HG03280 (cell line): ENCODE measurements at regions not wholly inside any gene's neighbourhood (a gene's known extent, or its start where the extent isn't known, plus 50 kb on each side); places are given as distances from the start of the nearest gene placed in this dataset.
"Not testable (repeated sequence)": the region's sequence is repeated elsewhere in the genome, so short reads cannot be mapped to it uniquely, and the experiment has no call there.

Experiments
- ATAC-seq: cut with Tn5 transposase; IDR thresholded peaks from one replicate; pipeline ENCODE4 v1.9.1; 2021; ENCODE audit warnings: mild to moderate bottlenecking, moderate library complexity; ENCODE audit not compliant: unreplicated experiment

DNA sequence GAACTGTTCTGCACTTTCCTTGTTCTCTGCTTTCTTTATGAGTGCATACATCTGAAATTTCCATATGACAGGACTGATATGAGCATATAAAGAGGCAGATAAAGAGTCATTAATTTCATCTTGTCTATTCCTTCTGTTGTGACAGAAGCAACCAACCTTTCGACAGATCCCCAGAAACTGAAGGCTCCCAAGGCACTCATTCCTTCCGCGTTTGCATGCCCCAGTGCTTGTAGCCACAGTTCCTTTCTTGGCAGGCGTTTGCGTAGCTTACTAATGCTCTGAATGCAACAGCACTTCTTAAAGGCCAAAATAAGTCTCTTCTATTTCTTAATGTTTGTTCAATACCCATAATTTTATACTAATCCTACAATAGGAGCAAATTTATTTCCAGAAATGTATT, 94.0 kb upstream of the TBL1X start:
- no peak for ATAC-seq

DNA sequence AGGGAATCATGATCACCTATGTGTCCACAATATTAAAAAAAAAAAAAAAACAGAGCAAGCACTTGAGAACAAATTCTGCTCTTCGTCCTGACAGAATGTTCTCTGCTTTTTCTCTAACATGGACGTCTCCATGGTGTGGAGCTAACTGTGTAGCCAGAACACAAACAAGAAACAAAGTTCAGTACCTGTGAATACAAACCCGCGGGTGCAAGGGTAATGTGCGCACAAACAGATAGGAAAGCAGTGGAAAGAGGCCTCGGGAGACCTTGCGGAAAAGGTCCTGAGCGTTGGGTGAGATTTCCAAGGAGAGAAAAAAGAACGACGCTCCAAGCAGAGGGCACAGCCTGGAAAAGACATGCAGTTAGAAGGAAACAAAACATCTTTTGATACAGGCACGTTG, 92.0 kb upstream of the TBL1X start:
- ATAC-seq: no peak

DNA sequence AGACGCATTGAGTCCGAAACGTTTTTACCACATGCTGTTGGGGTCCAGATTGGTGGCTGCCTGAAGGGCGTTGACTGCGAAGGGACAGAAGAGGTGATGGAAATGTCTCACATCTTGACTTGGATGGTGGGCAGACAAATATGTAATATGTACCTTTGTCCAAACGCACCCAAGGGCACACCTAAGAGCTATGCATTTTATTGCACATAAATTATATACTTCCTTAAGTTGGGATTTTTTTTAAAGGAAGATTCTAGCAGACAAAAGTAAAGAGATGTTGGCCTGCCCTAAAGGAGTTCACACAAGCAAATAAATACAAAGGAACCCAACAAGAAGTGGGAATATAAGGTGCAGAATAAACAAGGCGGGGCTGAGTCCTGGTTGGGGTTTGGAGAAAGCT, 91.1 kb upstream of the TBL1X start:
- no peak for ATAC-seq

DNA sequence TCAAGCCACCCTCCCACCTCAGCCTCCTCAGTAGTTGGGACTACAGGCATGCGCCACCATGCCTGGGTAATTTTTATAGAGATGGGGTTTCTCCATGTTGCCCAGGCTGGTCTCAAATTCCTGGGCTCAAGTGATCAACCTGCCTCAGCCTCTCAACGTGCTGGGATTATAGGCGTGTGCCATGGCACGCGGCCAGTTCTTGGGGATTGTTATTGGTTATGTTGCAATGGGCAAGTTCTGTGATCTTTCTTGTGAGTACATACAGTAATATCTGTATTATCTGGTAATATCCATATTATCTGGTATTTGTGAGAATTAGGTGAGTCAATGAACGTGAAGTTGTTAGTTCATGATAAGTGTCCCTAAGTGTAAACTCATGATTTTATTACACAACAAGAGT, 90.3 kb upstream of the TBL1X start:
- no peak for ATAC-seq

DNA sequence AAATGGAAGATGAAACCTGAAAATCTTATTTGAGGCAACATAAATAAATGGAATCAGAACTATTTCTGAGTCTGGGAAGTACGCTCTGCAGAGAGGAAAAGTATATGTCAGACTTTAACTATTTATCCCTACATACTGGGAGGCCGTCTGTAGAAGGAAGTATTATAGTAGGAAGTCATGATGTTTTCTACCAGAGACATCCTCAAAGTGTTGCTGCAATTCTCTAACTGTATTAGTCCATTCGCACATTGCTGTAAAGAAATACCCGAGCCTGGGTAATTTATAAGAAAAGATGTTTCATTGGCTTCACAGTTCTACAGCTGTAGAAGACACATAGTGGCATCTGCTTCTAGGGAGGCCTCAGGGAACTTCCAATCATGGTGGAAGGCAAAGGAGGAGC, 88.7 kb upstream of the TBL1X start:
- no peak for ATAC-seq

DNA sequence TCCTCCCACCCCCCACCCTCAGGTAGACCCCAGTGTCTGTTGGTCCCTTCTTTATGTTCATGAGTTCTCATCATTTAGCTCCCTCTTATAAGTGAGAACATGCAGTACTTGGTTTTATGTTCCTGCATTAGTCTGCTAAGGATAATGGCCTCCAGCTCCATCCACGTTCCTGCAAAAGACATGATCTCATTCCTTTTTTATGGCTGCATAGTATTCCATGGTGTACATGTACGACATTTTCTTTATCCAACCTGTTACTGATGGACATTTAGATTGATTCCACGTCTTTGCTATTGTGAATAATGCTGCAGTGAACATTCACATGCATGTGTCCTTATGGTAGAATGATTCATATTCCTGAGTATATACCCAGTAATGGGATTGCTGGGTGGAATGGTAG, 87.6 kb upstream of the TBL1X start:
- not testable (repeated sequence) for ATAC-seq

DNA sequence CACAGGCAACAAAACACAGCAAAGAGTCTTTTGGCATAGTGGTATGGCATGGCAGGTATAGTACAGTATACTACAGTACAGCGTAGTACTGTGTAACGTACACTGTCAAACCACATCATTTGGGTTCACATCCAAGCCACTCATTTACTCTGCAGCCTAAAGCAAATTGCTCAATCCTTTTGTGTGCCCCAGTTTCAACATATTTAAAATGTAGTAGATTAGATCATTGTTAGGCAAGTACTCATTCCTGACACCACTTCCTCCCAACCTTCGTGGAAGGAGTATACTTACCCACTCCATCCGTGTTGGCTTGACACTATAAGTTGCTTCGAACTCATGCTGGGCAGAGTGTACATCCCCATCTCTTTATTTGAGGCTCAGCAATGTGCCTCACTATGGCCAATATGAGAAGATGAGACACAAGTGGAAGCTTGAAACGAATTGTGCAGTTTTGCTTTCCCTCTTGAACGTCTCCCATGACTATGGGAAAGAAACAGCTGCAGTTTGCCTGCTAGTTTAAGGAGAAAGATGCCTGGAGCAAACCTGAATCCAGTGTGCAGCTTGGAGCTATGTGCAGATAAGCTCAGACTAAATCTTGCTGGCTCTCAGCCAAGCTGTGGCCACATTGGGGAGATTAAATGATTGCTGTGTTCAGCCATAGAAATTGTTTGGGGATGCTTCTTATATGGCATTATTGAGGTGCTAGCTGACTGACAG, 85.7 kb upstream of the TBL1X start:
- ATAC-seq: no peak

DNA sequence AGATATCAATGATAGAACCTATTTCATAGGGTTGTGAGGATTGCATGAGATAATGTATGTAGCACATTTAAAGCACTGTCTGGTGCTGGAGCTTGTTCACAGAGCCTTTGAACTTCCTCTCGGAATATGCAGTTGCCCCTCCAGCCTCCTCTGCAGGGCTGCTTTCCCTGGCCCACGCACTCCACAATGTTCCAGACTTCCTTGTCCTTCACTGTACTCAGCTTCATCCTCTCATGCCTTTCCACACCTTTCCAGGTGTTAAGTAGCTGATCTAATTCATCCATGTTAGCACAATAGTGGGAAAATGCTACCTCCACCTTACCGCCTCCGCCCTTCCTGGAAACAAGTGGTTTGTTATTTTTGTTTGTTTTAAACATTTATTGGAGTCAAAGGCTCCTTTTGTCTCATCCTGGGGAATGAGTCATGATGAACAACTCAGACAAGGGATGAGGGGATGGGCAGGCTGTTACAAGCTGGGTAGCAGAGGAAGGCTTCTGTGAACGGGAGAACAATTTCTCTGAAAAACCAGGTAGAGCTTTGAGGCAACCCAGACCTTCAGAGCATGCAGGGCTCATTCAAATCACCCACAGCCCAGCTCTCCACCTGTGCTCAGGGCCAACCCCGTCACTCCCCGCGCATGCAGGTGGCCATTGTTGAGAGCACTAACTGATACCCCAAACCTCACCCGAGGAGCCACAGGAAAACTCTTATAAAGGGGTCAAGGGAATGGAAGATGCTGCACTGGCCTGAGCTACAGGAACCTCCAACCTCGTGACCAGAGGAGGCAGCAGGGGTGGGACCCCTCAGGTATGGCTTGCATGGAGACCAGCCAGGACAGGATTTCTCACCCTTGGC, 84.9 kb upstream of the TBL1X start:
- ATAC-seq: no peak

DNA sequence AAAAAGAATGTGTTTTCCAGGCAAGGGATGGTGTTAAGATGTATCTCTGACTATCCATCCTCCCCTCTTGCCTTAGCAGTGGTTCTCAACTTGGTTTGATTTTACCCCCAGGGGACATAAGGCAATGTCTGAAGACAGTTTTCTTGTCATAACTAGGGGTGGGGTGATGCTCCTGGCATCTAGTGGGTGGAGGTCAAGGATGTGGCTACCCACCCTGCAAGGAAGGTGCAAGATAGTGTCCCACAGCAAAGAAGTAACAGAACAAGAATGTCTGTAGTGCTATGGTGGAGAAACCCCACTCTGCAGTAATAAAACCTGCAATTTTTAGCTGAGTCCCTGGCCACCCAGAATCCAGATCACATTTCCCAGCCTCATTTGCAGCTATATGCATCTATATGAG, 81.2 kb upstream of the TBL1X start:
- ATAC-seq: no peak

DNA sequence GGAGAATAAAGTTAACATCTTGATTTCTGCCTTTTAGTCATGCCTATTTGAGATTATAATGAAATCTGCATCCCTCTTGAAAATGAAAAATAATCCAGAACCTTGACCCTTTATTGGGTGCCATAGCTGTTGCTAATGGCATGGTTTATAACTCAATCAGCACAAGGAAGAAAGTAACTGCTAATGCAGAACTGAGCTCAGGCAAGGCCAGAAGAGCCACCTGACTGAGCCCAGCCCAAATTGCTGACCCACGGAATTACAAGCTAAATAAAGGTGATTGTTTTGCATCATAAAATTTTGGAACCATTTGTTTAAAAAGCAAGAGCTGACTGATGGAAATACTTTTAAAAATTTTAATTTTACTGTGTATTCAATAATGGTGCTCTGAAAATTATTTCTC, 76.4 kb upstream of the TBL1X start:
- no peak for ATAC-seq

DNA sequence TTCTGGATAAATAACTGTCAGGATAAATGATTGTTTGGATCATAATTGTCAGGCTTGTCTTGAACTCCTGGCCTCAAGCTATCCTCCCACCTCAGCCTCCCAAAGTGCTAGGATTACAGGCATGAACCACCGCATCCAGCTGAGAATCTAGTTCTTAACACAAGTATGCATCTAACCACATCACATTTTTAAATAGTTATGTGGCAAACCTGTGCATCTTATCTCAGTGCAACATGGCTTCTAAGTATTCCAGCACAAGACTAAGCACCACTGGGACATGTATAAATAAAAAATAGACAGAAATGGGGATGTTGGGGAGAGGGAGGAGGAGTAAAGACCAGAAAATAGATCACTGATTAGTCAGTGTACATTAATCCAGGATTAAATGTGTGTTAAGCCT, 74.7 kb upstream of the TBL1X start:
- ATAC-seq: no peak

DNA sequence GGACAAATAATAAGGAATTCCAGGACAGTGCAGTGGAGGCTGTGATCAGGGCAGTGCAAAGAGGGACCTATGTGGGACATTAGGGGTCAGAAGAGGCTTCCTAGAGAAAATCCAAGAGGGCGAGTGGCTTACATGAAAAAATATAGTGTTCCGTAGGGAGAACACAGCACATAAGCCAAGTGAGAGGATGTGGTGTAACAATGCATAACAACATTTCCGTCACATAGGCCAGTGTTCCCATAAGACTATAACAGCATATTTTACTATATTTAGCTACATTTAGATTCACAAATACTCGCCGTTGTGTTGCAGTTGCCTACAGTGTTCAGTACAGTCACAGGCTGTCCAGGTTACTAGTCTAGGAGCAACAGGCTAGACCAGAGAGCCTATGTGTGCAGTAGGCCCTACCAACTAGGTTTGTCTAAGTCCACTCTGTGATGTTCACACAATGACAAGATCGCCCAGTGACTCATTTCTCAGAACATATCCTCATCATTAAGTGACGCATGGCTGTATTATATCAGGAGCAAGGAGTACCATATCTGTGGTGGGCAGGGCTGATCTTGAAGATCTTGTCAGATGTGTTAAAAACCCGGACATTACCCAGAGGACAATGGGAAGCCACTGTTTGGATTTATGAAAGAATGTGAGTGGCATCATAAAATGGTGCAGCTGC, 74.0 kb upstream of the TBL1X start:
- ATAC-seq: no peak

DNA sequence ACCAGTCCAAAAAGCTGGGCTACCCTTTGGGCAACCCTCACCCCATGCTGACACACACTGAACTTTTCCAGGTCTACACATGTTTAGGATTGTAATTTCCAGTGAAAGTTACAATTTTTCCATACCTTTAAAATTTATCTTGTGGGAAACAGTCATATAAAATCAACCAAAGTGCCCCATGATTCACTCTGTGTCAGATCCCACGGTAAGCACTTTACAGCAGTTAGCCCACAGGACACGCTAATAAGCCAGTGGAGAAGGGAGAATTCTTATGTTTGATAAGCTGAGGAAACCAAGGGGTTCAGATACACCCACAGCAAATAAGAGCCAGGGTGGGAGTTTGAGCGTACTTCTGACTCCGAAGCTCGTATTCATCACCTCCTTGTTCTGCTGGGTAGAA, 72.4 kb upstream of the TBL1X start:
- ATAC-seq: no peak

DNA sequence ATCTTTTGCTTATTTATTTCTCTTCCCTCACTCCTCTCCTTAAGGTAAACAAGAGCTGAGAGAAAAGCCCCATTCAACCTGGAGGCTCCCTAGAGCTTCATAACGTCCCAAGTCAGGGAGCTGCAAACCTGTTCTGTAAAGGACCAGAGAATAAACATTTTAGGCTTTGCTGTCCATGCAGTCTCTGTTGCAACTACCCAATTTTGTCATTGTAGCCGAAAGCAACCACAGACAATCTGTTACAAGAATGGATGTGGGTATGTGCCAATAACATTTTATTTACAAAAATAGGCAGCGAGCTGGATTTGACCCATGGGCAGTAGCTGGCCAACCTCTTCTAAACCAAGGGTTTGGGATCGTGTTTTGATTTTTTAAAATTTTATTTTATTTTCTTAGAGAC, 71.3 kb upstream of the TBL1X start:
- no peak for ATAC-seq

DNA sequence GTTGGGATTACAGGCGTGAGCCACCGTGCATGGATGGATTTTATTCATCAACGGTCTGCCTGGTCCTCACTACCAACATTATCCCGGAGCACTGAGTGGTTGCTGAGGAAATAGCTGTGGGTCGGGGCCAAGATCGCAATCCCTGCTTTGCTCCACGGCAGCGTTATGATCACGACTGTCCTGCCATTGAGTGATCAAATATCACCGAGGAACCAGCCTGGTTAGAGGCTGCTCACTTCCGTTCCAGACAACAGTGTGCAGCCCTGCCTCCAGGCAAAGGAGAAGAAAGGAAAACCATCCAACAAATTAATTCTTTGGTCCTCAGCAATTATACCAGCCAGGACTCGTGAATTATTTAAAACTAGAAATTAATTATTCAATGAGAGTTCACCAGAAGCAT, 70.6 kb upstream of the TBL1X start:
- no peak for ATAC-seq

DNA sequence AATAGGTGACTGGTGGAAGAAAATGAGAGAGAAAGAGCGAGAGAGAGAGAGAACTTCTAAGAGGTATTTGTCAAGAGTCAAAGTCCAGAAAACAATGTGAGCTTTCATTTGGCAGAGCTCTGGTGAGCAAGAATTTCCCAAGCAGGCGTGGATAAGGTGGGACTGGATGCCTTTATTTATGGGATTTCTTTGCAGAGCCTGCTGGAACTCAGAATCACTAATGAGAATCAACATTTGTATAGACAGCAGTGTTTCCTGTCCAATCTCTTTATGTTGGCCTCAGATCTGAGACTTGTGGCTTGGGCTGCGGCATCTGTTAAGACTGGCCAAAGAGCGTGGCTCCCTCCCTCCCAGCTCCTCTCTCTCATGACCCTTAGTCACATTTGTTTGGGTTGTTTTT, 67.9 kb upstream of the TBL1X start:
- ATAC-seq: no peak

DNA sequence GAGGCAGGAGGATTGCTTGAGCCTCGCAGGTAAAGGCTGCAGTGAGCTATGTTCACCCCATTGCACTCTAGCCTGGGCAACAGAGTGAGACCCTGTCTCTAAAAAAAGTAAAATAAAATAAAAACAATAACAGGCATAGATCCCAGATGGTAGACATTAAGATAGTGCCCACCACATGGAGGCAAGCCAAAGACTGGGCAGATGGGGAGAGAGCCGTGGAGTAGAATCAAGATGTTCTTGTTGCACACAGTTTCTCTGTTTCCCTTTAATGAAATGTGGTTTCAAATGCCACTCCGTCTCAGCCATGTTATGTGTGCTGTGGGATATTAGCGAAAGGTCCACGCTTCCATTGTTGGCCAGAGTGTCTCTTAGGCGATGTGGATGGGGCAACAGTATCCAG, 63.8 kb upstream of the TBL1X start:
- ATAC-seq: no peak

DNA sequence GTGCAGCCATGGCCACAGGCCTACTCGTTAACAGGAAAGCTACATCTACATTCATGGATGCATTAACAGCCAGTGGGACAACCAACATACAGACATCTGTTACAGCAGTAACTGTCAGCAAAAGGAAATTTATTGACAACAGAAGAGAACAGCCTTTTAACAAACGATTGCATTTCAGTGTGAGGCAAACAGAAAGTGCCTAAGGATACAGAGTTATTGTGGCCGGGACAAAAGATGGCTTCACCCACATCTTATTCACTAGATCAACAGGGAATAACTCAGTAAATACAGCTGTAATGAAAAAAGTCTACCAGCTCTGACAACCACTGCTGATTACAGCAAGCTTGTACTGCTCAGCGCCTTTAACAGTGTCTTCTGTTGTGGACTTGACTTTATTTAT, 61.5 kb upstream of the TBL1X start:
- no peak for ATAC-seq

DNA sequence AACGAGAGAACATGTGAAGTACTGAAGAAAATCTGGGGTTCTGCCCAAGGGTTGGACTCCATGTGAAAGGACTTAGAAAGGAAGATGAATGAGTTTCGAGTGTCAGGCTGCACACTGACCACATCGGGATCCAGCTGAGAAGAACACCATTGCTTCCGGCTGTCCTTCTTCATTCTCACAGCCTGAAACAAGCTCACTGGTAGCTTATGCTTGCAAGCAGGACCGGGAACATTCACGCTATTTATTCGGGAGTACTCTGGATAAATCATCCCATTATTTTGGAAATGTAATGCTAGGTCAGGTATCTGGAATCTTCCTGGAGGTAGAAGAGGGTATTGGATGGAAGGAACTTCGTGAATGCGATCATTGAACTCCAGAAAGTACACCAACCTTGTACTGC, 59.2 kb upstream of the TBL1X start:
- ATAC-seq: not testable (repeated sequence)

DNA sequence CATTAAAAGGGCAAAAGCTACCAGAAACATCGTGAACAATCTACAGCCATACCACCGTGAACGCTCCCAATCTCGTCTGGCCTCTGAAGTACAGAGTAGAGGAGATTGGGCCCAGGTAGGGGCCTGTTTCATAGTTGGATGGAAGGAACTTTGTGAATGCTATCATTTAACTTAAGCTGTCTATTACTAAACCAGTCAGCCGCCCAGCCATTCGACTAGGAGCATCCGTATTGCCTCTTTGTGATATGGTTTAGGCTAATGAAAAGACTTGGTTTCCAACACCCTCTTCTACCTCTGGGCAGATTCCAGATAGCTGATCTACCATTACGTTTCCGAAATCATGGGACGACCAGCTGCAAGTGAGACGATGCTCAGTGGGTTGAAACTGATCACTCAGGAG, 54.0 kb upstream of the TBL1X start:
- not testable (repeated sequence) for ATAC-seq

DNA sequence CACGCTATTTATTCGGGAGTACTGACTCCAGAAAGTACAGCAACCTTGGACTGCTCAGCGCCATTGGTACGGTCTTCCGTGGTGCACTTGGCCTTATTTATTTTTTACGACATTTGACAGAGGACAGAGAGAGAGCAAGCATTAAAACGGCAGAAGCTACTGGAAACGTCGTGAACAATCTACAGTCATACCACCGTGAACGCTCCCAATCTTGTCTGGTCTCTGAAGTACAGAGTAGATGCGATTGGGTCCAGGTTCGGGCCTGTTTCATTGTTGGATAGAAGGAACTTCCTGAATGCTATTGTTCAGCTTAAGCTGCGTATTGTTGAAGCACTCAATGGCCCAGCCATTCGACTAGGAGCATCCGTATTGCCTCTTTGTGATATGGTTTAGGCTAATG, 53.2 kb upstream of the TBL1X start:
- ATAC-seq: not testable (repeated sequence)

DNA sequence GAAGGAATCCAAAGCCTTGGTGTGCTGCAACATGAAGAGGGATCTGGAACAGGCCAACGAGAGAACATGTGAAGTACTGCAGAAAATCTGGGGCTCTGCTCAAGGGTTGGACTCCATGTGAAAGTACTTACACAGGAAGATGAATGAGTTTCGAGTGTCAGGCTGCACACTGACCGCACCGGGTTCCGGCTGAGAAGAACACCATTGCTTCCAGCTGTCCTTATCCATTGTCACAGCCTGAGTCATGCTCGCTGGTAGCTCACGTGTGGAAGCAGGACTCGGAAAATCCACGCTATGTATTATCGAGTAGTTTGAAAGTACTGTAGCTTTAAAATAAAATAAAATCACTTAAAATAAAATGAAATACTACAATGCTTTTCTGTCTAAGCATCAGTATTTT, 50.4 kb upstream of the TBL1X start:
- no peak for ATAC-seq
